Keratinocyte (primary cell): ENCODE measurements at regions not wholly inside any gene's neighbourhood (a gene's known extent, or its start where the extent isn't known, plus 50 kb on each side); places are given as distances from the start of the nearest gene placed in this dataset.

Experiments used
- EZH2 ChIP-seq: IDR thresholded peaks from one replicate; pipeline ENCODE4 v1.6.1; 2012; ENCODE audit warnings: inconsistent platforms, mild to moderate bottlenecking, low read length, moderate library complexity
- TF ChIP-seq, protein P1 (sequence below), 3 experiments: IDR thresholded peaks in 1 of 3; conservative IDR thresholded peaks in 1 of 3; optimal IDR thresholded peaks in 1 of 3; 2 replicates in 2 of 3; 3 replicates in 1 of 3; pipeline versions ENCODE3 to v1.5.1; 2011; ENCODE audit warnings: low read length in 3 of 3, mild to moderate bottlenecking in 3 of 3, moderate library complexity in 2 of 3, control low read depth in 1 of 3, inconsistent platforms in 1 of 3; ENCODE audit not compliant: insufficient read depth in 2 of 3; ENCODE audit errors: extremely low read depth in 1 of 3

- TF ChIP-seq EZH2, result no peak
- TF ChIP-seq, protein P1, sequence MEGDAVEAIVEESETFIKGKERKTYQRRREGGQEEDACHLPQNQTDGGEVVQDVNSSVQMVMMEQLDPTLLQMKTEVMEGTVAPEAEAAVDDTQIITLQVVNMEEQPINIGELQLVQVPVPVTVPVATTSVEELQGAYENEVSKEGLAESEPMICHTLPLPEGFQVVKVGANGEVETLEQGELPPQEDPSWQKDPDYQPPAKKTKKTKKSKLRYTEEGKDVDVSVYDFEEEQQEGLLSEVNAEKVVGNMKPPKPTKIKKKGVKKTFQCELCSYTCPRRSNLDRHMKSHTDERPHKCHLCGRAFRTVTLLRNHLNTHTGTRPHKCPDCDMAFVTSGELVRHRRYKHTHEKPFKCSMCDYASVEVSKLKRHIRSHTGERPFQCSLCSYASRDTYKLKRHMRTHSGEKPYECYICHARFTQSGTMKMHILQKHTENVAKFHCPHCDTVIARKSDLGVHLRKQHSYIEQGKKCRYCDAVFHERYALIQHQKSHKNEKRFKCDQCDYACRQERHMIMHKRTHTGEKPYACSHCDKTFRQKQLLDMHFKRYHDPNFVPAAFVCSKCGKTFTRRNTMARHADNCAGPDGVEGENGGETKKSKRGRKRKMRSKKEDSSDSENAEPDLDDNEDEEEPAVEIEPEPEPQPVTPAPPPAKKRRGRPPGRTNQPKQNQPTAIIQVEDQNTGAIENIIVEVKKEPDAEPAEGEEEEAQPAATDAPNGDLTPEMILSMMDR (optimal IDR thresholded peaks at IDR 0.05 in 1 of 3, IDR thresholded peaks at IDR 0.05 in 1 of 3, conservative IDR thresholded peaks at IDR 0.05 in 1 of 3; ENCODE audit: extremely low read depth in 1 of 3, insufficient read depth in 2 of 3, low read length in 3 of 3), result no peak
Observed at GRCh38 chr2:61771904-61772845, 81.7 kb downstream of the FAM161A start.
